NCI-H1092 (cell line): ENCODE measurements at regions not wholly inside any gene's neighbourhood (a gene's known extent, or its start where the extent isn't known, plus 50 kb on each side); places are given as distances from the start of the nearest gene placed in this dataset.
"Not testable (repeated sequence)": the region's sequence is repeated elsewhere in the genome, so short reads cannot be mapped to it uniquely, and the experiment has no call there.

Source experiments
- DNase-seq: peaks from one replicate; lab custom pipeline; 2025; lab: John Stamatoyannopoulos, UW

- DNase-seq: no peak
Observed at GRCh38 chr5:99019254-99019653, 90.4 kb upstream of the CHD1 start.

GRCh38 chr5:99010294-99010693 is 81.5 kb upstream of the CHD1 start:
- DNase-seq: no peak

- DNase-seq: not testable (repeated sequence)
Observed at GRCh38 chr5:99008009-99008408, 79.2 kb upstream of the CHD1 start.

- no peak for DNase-seq
Observed at GRCh38 chr5:99005506-99005905, 76.7 kb upstream of the CHD1 start.

GRCh38 chr5:99004960-99005359 is 76.2 kb upstream of the CHD1 start:
- DNase-seq: no peak

GRCh38 chr5:99000876-99001275 is 72.1 kb upstream of the CHD1 start:
- DNase-seq: no peak

GRCh38 chr5:99000221-99000620 is 71.4 kb upstream of the CHD1 start:
- no peak for DNase-seq

- no peak for DNase-seq
Observed at GRCh38 chr5:98999631-99000030, 70.8 kb upstream of the CHD1 start.

GRCh38 chr5:98997000-98997399 is 68.2 kb upstream of the CHD1 start:
- no peak for DNase-seq

- no peak for DNase-seq
Observed at GRCh38 chr5:98994611-98995010, 65.8 kb upstream of the CHD1 start.

- DNase-seq: no peak
Observed at GRCh38 chr5:98993512-98993911, 64.7 kb upstream of the CHD1 start.

GRCh38 chr5:98992552-98992951 is 63.7 kb upstream of the CHD1 start:
- DNase-seq: no peak

- DNase-seq: no peak
Observed at GRCh38 chr5:98989727-98990126, 60.9 kb upstream of the CHD1 start.

- no peak for DNase-seq
Observed at GRCh38 chr5:98986587-98986986, 57.8 kb upstream of the CHD1 start.

- no peak for DNase-seq
Observed at GRCh38 chr5:98982880-98983279, 54.1 kb upstream of the CHD1 start.
